NCI-H2029 treated with DMSO at 0.1 percent for 48 hours (cell line): ENCODE measurements at regions not wholly inside any gene's neighbourhood (a gene's known extent, or its start where the extent isn't known, plus 50 kb on each side); places are given as distances from the start of the nearest gene placed in this dataset.

Experiments
- DNase-seq: peaks from one replicate; lab custom pipeline; 2025; lab: John Stamatoyannopoulos, UW

- DNase-seq = no peak
Observed at GRCh38 chr10:123952099-123952498, 60.5 kb upstream of the CPXM2 start.

- no peak for DNase-seq
Observed at GRCh38 chr10:123948030-123948823, 56.6 kb upstream of the CPXM2 start.

- DNase-seq = peak; percentile 36
Observed at GRCh38 chr10:123945325-123945920, 53.8 kb upstream of the CPXM2 start.

- DNase-seq = no peak
Observed at GRCh38 chr10:123944661-123945060, 53.1 kb upstream of the CPXM2 start.

GRCh38 chr10:123943307-123943706 lies 51.7 kb upstream of the CPXM2 start:
- no peak for DNase-seq

- no peak for DNase-seq
Observed at GRCh38 chr10:123942114-123942861, 50.7 kb upstream of the CPXM2 start.
